HepG2 (cell line): ENCODE measurements at regions not wholly inside any gene's neighbourhood (a gene's known extent, or its start where the extent isn't known, plus 50 kb on each side); places are given as distances from the start of the nearest gene placed in this dataset.
A peak's percentile ranks its signal among the peaks of the same experiment; 100 is the strongest.

Source experiments
- ATAC-seq: fragments of 200-7000 bp; cut with Tn5 transposase; 3 replicates; pipeline ENCODE4 v1.9.1; 2020; ENCODE audit warnings: mild to moderate bottlenecking, moderate library complexity
- BruUV-seq: library from RNA; stranded (reverse); fragments of 400-500 nt; replicated peaks from 2 replicates; lab custom pipeline; 2021; lab: Mats Ljungman, UMichigan
- CTCF ChIA-PET: fragments of 300-600 bp; formaldehyde crosslinking; extraction: SDS; loops from one replicate; lab custom pipeline; 2021; ENCODE audit warnings: low total read pairs, inconsistent platforms, low intra/inter-chr PET ratio; lab: Yijun Ruan, JAX
- POLR2A ChIA-PET: fragments of 350-600 bp; sonication (Branson Sonifier 250); formaldehyde crosslinking; loops from one replicate; lab custom pipeline; 2020; ENCODE audit warnings: antibody characterized with exemption, inconsistent platforms; lab: Yijun Ruan, JAX
- DNase-seq: peaks from one replicate; pipeline ENCODE4 v3.0.0-alpha.2; 2015; ENCODE audit warnings: low spot score
- FAIRE-seq: peaks from 3 replicates; lab custom pipeline; 2011; peaks lifted over from hg19 to GRCh38; lab: Jason Lieb, UNC
- H2AFZ ChIP-seq: one replicate; pipeline ENCODE4 v1.6.1; 2011; ENCODE audit warnings: low read length, inconsistent platforms
- H3K27ac ChIP-seq: fragments of 300-600 bp; 3 replicates; pipeline ENCODE4 v1.8.0; 2011; ENCODE audit warnings: mixed run types, mild to moderate bottlenecking, mixed read lengths, low read length, inconsistent platforms; ENCODE audit not compliant: insufficient read depth; ENCODE audit errors: extremely low read length
- H3K27me3 ChIP-seq, 2 experiments: fragments of 200-600 bp in 1 of 2; 2 replicates in 1 of 2; 3 replicates in 1 of 2; pipeline versions ENCODE4 v1.6.0 to v1.8.0; 2011; ENCODE audit warnings: low read length in 2 of 2, mild to moderate bottlenecking in 2 of 2, moderate library complexity in 2 of 2, inconsistent platforms in 1 of 2; ENCODE audit not compliant: insufficient read depth in 2 of 2, control insufficient read depth in 1 of 2
- H3K36me3 ChIP-seq, 2 experiments: fragments of 200-600 bp in 1 of 2; replicated peaks in 1 of 2; 2 replicates in 1 of 2; 3 replicates in 1 of 2; pipeline versions ENCODE4 v1.5.1 to v1.8.0; 2011; ENCODE audit warnings: low read length in 2 of 2, inconsistent platforms in 1 of 2; ENCODE audit not compliant: insufficient read depth in 2 of 2, control insufficient read depth in 1 of 2
- H3K4me1 ChIP-seq: 2 replicates; pipeline ENCODE4 v1.5.1; 2012; ENCODE audit warnings: low read length, inconsistent platforms; ENCODE audit not compliant: insufficient read depth
- H3K4me2 ChIP-seq: 2 replicates; pipeline ENCODE4 v1.6.0; 2011; ENCODE audit warnings: low read depth, low read length, inconsistent platforms
- H3K4me3 ChIP-seq, 3 experiments: fragments of 200-600 bp in 1 of 3; sonication (generic), shearing (Covaris generic) in 1 of 3; replicated peaks in 1 of 3; 2 replicates each; pipeline ENCODE4 v1.5.1; 2011 to 2016; ENCODE audit warnings: low read length in 3 of 3, inconsistent platforms in 2 of 3, low read depth in 2 of 3, mild to moderate bottlenecking in 2 of 3, control low read depth in 1 of 3, mixed read lengths in 1 of 3; ENCODE audit not compliant: insufficient read depth in 1 of 3
- H3K79me2 ChIP-seq: one replicate; pipeline ENCODE4 v1.6.1; 2011; ENCODE audit warnings: low read length, inconsistent platforms; ENCODE audit not compliant: insufficient read depth
- H3K9ac ChIP-seq: 2 replicates; pipeline ENCODE4 v1.6.0; 2011; ENCODE audit warnings: mild to moderate bottlenecking, low read depth, low read length, inconsistent platforms; ENCODE audit not compliant: insufficient read depth
- H3K9me3 ChIP-seq: 2 replicates; pipeline ENCODE4 v1.5.1; 2012; ENCODE audit warnings: mild to moderate bottlenecking, low read length
- H4K20me1 ChIP-seq: 2 replicates; pipeline ENCODE4 v1.6.0; 2011; ENCODE audit warnings: inconsistent platforms, mild to moderate bottlenecking, low read length, moderate library complexity; ENCODE audit not compliant: insufficient read depth
- ATF3 ChIP-seq: sonication (generic); formaldehyde crosslinking; IDR thresholded peaks from 2 replicates; pipeline ENCODE4 v1.4.0; 2020; ENCODE audit warnings: missing genetic modification reagents
- ATF7 ChIP-seq, 2 experiments: fragments of 450-650 bp in 1 of 2; sonication (generic) in 1 of 2; formaldehyde crosslinking in 1 of 2; IDR thresholded peaks; 2 replicates each; pipeline versions ENCODE4 v1.4.0 to v1.6.1; 2016 to 2020; ENCODE audit warnings: antibody characterized with exemption in 1 of 2, mild to moderate bottlenecking in 1 of 2, missing genetic modification reagents in 1 of 2
- BRD4 ChIP-seq: sonication (generic); formaldehyde crosslinking; IDR thresholded peaks from 2 replicates; pipeline ENCODE4 v1.4.0; 2020; ENCODE audit warnings: missing genetic modification reagents
- EEA1 ChIP-seq: sonication (generic); formaldehyde crosslinking; IDR thresholded peaks from 2 replicates; pipeline ENCODE4 v1.5.1; 2020; ENCODE audit warnings: mild to moderate bottlenecking, missing genetic modification reagents, borderline replicate concordance
- IRF1 ChIP-seq: sonication (generic); formaldehyde crosslinking; IDR thresholded peaks from 2 replicates; pipeline ENCODE4 v1.4.0; 2020; ENCODE audit warnings: low read depth, mild to moderate bottlenecking, missing genetic modification reagents
- MED13 ChIP-seq: sonication (generic); formaldehyde crosslinking; IDR thresholded peaks from 2 replicates; pipeline ENCODE4 v1.5.0; 2020; ENCODE audit warnings: missing genetic modification reagents
- MEIS2 ChIP-seq: sonication (generic); formaldehyde crosslinking; IDR thresholded peaks from 2 replicates; pipeline ENCODE4 v1.9.0; 2021; ENCODE audit warnings: mild to moderate bottlenecking, missing genetic modification reagents
- NR2F2 ChIP-seq: IDR thresholded peaks from 2 replicates; pipeline ENCODE4 v1.6.1; 2012; ENCODE audit warnings: low read depth, inconsistent platforms, borderline replicate concordance
- TEF ChIP-seq: sonication (generic); formaldehyde crosslinking; IDR thresholded peaks from 2 replicates; pipeline ENCODE4 v1.5.0; 2020; ENCODE audit warnings: missing genetic modification reagents
- ZFP36L1 ChIP-seq: sonication (generic); formaldehyde crosslinking; IDR thresholded peaks from 2 replicates; pipeline ENCODE4 v1.8.0; 2022; ENCODE audit warnings: mild to moderate bottlenecking, missing genetic modification reagents, moderate library complexity
- ZFP82 ChIP-seq: sonication (generic); formaldehyde crosslinking; IDR thresholded peaks from 2 replicates; pipeline ENCODE4 v1.5.1; 2020; ENCODE audit warnings: mild to moderate bottlenecking, missing genetic modification reagents, borderline replicate concordance
- ZNF432 ChIP-seq: sonication (generic); formaldehyde crosslinking; IDR thresholded peaks from 2 replicates; pipeline ENCODE4 v1.5.0; 2020; ENCODE audit warnings: missing genetic modification reagents, mild to moderate bottlenecking, borderline replicate concordance
- ZNF652 ChIP-seq: IDR thresholded peaks from 2 replicates; pipeline ENCODE4 v1.6.1; 2016; ENCODE audit warnings: low read depth, borderline replicate concordance
- WGBS: methylation state at CpG from one replicate; pipeline ENCODE4 v1.1.6; 2017; ENCODE audit warnings: low lambda C conversion rate; 5-methylcytosine and 5-hydroxymethylcytosine counted together
- in situ Hi-C: cut with HindIII; loops from 2 replicates; pipeline ENCODE4 v1.10.0; 2017; ENCODE audit warnings: low pct_unique_long_range_greater_than_20kb; ENCODE audit not compliant: extremely low pct_ligation_motif_present
- intact Hi-C: fragments of 100-400 bp; cut with micrococcal nuclease; formaldehyde crosslinking; loops from one replicate; pipeline ENCODE4 v1.10.0; 2022; ENCODE audit not compliant: unreplicated experiment

- no peak overlapping the region for H2AFZ ChIP-seq
- WGBS: 30% methylated on average over 1 of the region's 1 CpG
- no peak overlapping the region for H3K27ac ChIP-seq
- H3K9me3 ChIP-seq: no peaks in the 10 kb centered on the region
- peak; percentile 23 for DNase-seq
- 0 out of 2 replicates have a peak, but pooled peaks cover 6% of the 10 kb centered on the region for H3K4me1 ChIP-seq
- H3K4me3 ChIP-seq: no peak overlapping the region
- no peaks in the 10 kb centered on the region for H3K27me3 ChIP-seq
- no peaks in the 10 kb centered on the region for H3K79me2 ChIP-seq
- in situ Hi-C loops (no loop called here), intact Hi-C loops (no loop called here)
- CTCF ChIA-PET: no interaction called here
- no peak overlapping the region for H3K4me2 ChIP-seq
- no peaks in the 10 kb centered on the region for H3K36me3 ChIP-seq
- POLR2A ChIA-PET: no interaction called here
- no peak overlapping the region for H3K9ac ChIP-seq
- TF ChIP-seq IRF1 (CRISPR knock-in tag): no peak
- TF ChIP-seq TEF: no peak
- TF ChIP-seq ZNF432 (CRISPR knock-in tag): no peak
- TF ChIP-seq MEIS2 (CRISPR knock-in tag): no peak
- no peak for TF ChIP-seq EEA1
- TF ChIP-seq, all 625 proteins: peak for 0
- BruUV-seq: no TSS peak
- no peaks in the 10 kb centered on the region for H4K20me1 ChIP-seq
- no peak for FAIRE-seq
- no peak for ATAC-seq
Observed at GRCh38 chr11:28447226-28447625, 339.0 kb downstream of the METTL15 start.

- H3K9me3 ChIP-seq: no peaks in the 10 kb centered on the region
- ChIA-PET CTCF (no interaction called here), POLR2A (no interaction called here)
- 90% methylated on average over 2 of the region's 2 CpGs for WGBS
- no peak overlapping the region for H3K9ac ChIP-seq
- H3K4me3 ChIP-seq: no peak overlapping the region
- no peaks in the 10 kb centered on the region for H3K27me3 ChIP-seq
- intact Hi-C loops (no loop called here), in situ Hi-C loops (no loop called here)
- ATAC-seq (no peak), DNase-seq (no peak), FAIRE-seq (no peak)
- no peak for TF ChIP-seq NR2F2
- TF ChIP-seq BRD4: no peak
- TF ChIP-seq ZNF652: no peak
- no peak for TF ChIP-seq ZFP82 (CRISPR knock-in tag)
- TF ChIP-seq ATF7 (IDR thresholded peaks at IDR 0.05): no peak
- no peak for TF ChIP-seq ATF7 (CRISPR knock-in tag; IDR thresholded peaks at IDR 0.05)
- TF ChIP-seq ATF3 (CRISPR knock-in tag): no peak
- TF ChIP-seq ZFP36L1 (CRISPR knock-in tag): no peak
- no peak for TF ChIP-seq MED13 (CRISPR knock-in tag)
- no peak overlapping the region for H3K27ac ChIP-seq
- BruUV-seq: no TSS peak
- no peak overlapping the region for H2AFZ ChIP-seq
- H4K20me1 ChIP-seq: no peaks in the 10 kb centered on the region
- H3K4me1 ChIP-seq: 0 out of 2 replicates have a peak, but pooled peaks cover 2% of the 10 kb centered on the region
- no peak overlapping the region for H3K4me2 ChIP-seq
- H3K36me3 ChIP-seq: no peaks in the 10 kb centered on the region
- H3K79me2 ChIP-seq: no peaks in the 10 kb centered on the region
Observed at GRCh38 chr11:28442131-28442530, 333.9 kb downstream of the METTL15 start.
